ENCODE measurements at regions not wholly inside any gene's neighbourhood (a gene's known extent, or its start where the extent isn't known, plus 50 kb on each side); places are given as distances from the start of the nearest gene placed in this dataset.

- no peak for DNase-seq
These were observed 50.4 kb upstream of the CTNNBL1 start for GRCh38 chr20:37643400-37643799.

DNA sequence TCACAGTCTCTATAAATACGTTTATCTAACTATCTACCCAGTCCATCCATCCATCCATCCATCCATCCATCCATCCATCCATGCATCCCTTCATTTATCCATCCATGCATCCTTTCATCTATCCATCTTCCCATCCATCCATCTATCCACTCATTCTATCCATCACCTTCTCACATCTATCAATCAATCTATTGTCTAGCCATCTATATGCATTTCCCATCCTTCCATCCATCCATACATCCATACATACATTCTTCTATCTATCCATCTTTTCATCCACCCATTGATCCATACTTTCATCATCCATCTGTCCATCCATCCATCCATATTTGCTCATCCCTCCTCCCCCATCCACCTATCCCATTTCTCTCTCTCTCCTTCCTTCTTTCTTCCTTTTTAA lies 51.6 kb upstream of the CTNNBL1 start:
- DNase-seq: no peak

DNA sequence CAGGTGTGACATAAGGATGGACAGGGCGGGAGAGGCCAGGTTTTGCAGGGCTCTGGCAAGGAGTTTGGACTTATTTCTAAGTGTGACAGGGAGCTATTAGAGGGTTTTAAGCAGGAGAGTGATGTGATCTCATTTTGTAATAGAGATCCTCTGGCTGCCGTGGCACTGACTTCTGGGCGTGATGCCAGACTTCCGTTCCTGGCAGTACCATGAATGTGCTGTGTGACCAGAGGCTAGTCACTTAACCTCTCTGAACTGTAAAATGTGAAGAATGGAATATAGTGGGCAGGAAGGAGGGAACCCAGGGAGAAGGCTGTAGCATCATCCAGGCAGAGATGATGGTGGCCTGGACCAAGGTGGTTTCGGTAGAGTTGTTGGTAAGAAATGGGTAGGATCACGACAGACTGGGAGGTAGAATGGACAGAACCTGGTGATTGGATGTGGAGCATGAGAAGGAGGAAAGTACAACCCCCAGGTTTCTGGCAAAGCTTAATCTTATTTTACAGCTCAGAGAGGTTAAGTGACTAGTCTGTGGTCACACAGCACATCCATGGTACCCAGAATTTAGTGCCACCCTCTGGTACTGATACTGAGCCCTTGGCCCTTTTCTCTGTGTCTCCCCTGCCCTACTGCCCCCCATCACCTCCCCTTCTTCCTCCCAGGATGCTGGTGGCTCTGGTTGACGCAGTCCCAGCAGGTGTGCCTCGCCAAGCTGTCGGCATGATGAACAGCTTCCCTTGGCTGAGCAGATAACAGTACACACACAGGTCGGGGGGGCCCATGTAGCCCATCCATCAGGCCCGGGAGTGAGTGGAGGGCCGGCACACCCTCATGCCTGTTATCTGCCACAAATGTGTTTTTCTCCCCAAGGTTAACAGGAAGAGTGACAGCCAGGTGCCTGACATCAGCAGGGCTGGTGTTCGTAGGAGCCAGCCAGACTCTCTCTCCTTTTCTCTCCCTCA lies 52.9 kb upstream of the CTNNBL1 start:
- DNase-seq: no peak

GRCh38 chr20:37638527-37638926 lies 55.3 kb upstream of the CTNNBL1 start:
- DNase-seq: no peak

DNA sequence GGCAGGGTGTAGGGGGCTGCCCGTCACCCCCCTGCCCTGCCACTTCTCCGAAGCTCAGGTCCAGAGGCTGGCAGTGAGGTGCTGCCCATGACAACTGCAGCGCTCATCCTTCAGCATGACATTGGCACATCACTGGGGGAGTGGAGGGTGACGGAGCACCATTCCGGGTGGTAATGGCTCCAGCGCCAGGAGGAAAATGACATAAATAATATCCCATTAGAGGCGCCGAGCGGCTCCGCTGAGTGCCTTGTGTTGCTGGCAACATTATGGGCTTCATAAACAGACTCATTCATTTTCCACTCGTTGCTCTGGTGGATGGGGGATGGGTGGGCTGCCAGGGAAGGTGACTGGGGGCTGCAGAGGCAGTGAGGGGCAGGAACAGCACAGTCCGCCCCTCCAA lies 56.9 kb upstream of the CTNNBL1 start:
- no peak for DNase-seq

DNA sequence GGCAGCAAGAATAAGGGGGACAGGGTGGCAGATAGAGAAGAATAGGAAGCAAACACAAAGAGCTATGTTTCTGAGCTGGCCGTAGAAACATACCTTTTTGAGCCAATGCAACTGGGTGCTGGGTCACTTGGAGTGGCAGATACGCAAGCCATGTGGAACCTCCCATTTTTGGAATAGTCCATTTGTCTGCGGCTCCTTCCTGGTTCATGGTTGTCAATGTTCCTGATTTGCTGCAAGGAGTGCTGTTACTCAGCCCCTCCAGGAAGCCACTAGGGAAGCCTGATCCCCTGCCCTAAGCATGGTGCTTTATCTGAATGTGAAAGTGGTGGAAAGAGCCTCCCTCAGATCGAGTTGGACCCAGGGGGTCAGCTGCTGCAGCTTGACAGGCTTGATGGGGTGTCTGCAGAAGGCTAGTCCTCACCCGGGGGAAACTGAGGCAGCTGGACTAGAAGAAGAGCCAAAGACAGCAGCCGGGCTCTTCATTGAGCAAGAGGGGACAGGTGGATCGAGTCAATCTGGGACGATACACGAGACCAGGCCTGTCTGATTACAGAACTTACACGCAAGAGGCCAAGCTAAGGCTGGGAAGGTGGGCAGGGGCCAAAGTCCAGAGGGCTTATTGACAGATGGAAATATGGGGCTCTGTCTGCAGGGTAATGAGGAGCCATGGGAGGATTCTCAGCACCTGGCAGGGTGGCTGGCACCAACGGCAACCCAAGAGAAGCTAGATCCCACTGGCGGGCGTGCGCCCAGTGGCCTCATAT lies 57.4 kb upstream of the CTNNBL1 start:
- no peak for DNase-seq

DNA sequence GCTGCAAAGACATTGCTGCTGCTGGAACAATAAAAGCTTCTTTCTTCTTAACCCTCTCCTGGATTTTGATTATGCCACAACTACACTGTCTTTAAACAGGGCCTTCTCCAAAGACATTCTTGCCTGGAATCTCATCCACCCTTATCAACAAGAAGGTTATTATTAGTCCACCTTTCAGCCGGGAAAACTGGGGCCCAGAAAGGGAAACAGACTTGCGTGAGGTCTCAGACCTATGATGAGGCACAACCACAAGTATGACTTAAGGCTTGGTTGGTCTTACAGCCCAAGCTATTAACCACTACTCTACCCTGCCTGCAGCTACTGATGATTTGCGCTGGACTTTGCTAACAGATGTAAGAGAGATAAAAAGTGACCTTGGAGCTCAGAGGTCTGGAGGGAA lies 62.8 kb upstream of the CTNNBL1 start:
- DNase-seq: no peak

DNA sequence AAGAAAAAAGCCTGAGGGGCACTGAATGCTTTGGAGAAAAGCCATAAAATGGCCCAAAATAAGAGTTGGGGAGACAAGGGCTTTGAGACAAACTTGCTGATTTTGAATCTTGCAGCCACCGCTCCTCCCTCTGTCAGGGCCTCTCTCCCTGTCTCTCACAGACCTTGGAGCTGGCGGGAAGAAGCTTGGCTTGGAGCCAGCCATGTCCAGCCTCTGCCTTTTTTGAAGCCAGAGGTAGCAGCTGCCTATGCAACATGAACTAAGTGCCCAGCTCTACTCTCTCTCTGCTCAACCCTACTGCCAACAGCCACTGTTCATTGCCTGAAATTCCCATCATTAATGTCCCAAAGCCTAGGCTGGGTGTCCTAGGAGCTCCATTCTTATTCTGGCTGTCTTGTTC lies 63.7 kb upstream of the CTNNBL1 start:
- peak; percentile 12 to 46 for DNase-seq

DNA sequence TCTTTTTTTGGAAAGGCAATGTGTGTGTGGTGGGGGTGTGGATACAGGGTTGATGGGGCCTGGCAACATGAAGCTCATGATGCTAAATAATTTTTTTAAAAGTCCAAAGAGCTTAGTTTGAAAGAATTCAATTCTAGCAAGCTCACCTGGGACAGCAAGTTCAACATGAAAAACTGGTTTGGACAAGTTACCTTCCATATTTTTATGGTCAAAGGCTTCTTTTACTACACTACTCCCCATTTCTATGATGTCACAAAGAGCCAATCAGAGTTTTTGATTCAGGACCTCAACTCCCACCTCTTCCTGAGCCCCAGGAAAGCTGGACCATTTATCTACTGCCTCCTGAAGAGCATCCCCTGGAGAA lies 66.1 kb upstream of the CTNNBL1 start:
- DNase-seq: no peak

DNA sequence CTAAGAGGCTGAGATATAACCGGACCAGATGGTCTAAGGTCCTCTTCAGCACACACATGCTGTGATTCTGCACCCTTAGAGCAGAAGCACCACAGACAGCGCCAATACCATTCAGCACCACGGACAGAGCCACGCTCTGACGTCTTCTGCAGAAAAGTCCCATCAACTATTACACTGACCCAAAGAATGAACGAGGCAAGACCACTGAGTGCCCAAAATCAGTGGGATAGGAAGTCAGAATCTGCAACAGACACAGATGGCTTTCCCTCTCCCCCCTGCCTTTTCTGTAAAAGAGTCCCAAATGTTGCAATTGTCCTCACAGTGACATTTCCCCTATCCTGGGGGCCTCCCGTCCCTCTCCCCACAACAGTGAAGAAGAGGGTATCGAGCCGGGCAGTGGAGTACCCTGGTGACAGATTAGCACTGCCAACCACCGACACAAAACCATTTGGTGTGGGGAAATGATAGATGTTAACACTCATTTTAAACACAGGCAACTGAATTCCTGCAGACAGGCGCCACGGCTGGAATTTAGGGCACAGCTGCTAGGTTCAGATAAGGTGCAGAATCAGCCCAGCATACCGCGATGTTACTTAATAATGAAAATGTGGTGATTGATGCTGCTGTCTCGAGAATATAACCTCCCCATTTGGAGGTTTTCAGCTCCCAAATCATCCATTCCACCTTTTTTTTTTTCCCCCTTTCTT lies 66.6 kb upstream of the CTNNBL1 start:
- no peak for DNase-seq

GRCh38 chr20:37624963-37625362 lies 68.9 kb upstream of the CTNNBL1 start:
- DNase-seq: no peak

DNA sequence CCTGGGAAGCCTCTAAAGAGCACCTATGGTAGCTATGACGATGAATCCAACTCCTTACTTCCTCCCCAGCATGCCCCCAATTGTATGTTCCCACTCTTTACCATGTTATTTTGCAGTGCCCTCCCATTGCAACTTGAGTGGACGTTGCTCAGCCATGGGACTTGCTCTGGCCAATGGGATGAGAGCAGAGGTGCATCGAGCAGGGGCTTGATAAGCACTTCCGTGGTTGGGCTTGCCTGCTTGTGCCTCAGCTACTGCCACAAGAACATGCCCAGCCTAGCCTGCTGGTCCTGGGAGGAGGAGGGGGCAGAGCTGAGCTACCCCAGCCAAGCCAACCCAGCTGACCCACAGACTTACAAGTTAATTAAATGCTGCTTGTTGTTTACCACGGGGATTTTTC lies 71.1 kb upstream of the CTNNBL1 start:
- DNase-seq: no peak

GRCh38 chr20:37619496-37619895 lies 74.3 kb upstream of the CTNNBL1 start:
- no peak for DNase-seq

- DNase-seq: no peak
These were observed 77.8 kb upstream of the CTNNBL1 start for GRCh38 chr20:37616110-37616425.

GRCh38 chr20:37615340-37616109 lies 78.3 kb upstream of the CTNNBL1 start:
- peak; percentile 5 to 19 for DNase-seq

DNA sequence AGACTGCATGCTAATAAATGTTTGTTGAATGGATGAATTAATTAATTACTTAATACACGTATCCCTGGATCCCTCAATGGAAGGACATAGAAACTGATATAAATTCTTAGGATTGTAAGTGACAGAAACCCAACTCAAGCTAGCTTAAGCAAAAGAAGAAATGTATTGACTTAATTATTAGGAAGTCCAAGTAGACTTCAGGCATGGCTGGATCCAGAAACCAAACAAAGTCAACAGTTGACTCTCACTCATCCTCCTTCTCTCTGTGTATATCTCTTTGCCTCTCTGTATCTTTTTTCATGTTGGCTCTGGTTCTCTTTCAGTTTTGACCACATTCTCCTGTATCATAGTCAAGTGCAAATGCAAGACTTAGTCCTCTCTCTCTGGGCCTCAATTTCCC lies 82.0 kb upstream of the CTNNBL1 start:
- no peak for DNase-seq

- DNase-seq: no peak
These were observed 82.5 kb upstream of the CTNNBL1 start for GRCh38 chr20:37611346-37611745.

- DNase-seq: no peak
These were observed 82.6 kb upstream of the BLCAP start for GRCh38 chr20:37610203-37610798.

GRCh38 chr20:37602634-37603033 lies 75.0 kb upstream of the BLCAP start:
- DNase-seq: no peak

DNA sequence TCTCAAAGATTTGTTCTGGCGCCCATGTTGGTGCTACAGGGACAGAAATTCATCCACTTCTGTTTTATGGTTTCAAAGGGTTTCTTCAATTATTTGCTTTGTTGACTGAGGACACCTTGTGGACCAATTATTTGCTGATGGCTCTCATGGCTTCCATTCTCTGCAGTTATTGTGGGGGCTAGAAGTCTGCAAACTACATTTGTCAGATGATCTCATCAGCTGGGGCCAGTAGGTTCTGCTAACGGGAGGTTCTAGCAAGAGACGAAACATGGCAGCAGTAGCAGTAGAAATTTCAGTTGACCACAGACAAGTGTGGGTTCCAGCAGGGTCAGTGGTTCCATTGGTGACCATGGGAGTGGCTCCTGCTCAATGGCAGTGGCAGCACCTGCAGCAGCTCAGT lies 72.8 kb upstream of the BLCAP start:
- DNase-seq: no peak

- no peak for DNase-seq
These were observed 71.1 kb upstream of the BLCAP start for GRCh38 chr20:37598575-37599342.

DNA sequence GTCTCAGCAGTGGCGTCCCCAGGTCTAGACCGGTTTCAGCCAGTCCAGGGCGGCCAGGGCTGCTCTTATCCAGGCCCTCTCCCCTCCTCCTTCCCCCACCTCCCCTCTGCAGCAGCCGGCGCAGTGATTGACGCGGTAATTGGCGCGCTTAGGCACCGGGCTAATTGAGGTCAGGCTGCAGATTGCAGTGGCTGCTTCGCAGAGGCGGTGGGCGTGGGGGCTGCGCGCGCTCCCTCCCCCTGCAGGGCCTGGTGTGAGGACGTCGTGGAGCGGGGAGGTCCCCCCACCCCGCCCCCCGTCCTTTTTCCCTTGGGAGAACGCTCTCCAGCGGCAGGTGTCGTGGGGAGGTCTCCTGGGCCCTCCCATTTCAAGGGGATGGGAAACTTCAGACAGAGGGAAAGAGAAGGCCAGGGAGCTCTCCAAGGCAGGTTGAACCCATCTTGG lies 70.4 kb upstream of the BLCAP start:
- DNase-seq: peak; percentile 13 to 20

All from NCI-H187 (cell line).